Smooth muscle cell (in vitro differentiated cells): ENCODE measurements at regions not wholly inside any gene's neighbourhood (a gene's known extent, or its start where the extent isn't known, plus 50 kb on each side); places are given as distances from the start of the nearest gene placed in this dataset.

Experiments
- DNase-seq: peaks from one replicate; lab custom pipeline; 2025; ENCODE audit not compliant: unreplicated experiment; lab: John Stamatoyannopoulos, UW
- H2AFZ ChIP-seq: fragments of 200-600 bp; sonication (generic); 2 replicates; pipeline ENCODE4 v1.6.0; 2016; ENCODE audit warnings: antibody characterized with exemption, low read depth, mild to moderate bottlenecking
- H3F3A ChIP-seq: fragments of 200-600 bp; sonication (generic); 2 replicates; pipeline ENCODE4 v1.6.0; 2017; ENCODE audit warnings: antibody characterized with exemption, low read depth
- H3K27ac ChIP-seq: fragments of 200-600 bp; sonication (generic); 2 replicates; pipeline ENCODE4 v1.5.1; 2016; ENCODE audit warnings: low read depth, mild to moderate bottlenecking
- H3K27me3 ChIP-seq: fragments of 200-600 bp; sonication (generic); 2 replicates; pipeline ENCODE4 v1.6.1; 2016; ENCODE audit warnings: low read depth, mild to moderate bottlenecking
- H3K36me3 ChIP-seq: fragments of 200-600 bp; sonication (generic); 2 replicates; pipeline ENCODE4 v1.5.1; 2016; ENCODE audit warnings: low read depth
- H3K4me1 ChIP-seq: fragments of 200-600 bp; sonication (generic); 2 replicates; pipeline ENCODE4 v1.5.1; 2016; ENCODE audit warnings: low read depth
- H3K4me2 ChIP-seq: fragments of 200-600 bp; sonication (generic); 2 replicates; pipeline ENCODE4 v1.6.0; 2016; ENCODE audit warnings: mild to moderate bottlenecking
- H3K4me3 ChIP-seq: fragments of 200-600 bp; sonication (generic); 2 replicates; pipeline ENCODE4 v1.5.1; 2016; ENCODE audit warnings: mild to moderate bottlenecking
- H3K79me2 ChIP-seq: fragments of 200-600 bp; sonication (generic); 2 replicates; pipeline ENCODE4 v1.6.0; 2016; ENCODE audit warnings: low read depth, mild to moderate bottlenecking
- H3K9ac ChIP-seq: fragments of 200-600 bp; sonication (generic); 2 replicates; pipeline ENCODE4 v1.6.0; 2016; ENCODE audit warnings: low read depth
- H3K9me3 ChIP-seq: fragments of 200-600 bp; sonication (generic); replicated peaks from 2 replicates; pipeline ENCODE4 v1.5.1; 2016; ENCODE audit warnings: low read depth
- H4K20me1 ChIP-seq: fragments of 200-600 bp; sonication (generic); 2 replicates; pipeline ENCODE4 v1.6.0; 2016; ENCODE audit warnings: low read depth
- WGBS: methylation state at CpG from one replicate; pipeline ENCODE4 v1.1.7; 2016; ENCODE audit warnings: low lambda C conversion rate; 5-methylcytosine and 5-hydroxymethylcytosine counted together
- TF ChIP-seq, protein P1 (sequence below): fragments of 200-600 bp; sonication (generic); IDR thresholded peaks from 2 replicates; pipeline ENCODE4 v1.5.1; 2017; ENCODE audit warnings: borderline replicate concordance, mild to moderate bottlenecking, antibody characterized with exemption; ENCODE audit not compliant: insufficient read depth, poor library complexity, severe bottlenecking

DNA sequence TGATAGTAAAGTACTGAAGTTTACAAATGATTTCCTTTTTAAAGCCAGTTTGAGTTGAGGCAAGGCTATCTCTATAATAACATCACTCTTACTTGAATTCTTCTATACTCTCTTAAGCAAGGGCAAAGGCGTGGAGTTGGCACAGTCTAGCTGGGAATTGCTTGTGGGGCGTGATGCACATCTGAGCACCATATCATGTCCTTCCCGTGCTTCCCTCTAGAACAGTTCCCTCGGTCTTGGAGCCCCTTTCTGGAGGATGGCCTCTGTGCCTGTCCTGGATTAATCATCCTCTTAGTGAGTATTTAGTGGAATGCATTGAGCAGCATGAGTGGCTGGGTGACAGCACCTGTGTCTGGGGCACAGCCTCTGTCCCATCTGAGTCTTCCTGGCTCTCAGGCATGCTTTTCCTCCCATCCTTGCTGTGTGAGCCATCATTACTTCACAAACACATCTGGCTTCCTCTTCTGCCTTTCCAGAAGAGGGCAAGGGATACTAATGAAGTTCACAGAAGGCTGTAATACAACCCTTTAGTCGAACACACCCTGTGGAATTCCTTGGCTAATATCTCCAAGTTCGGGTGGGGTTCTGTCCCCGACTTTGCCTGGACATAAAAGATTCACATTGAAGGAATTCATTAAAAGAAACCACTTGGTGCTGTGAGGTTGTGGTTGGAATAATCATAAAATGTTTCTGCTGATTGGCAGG is 188.2 kb downstream of the FNDC1 start:
- Histone ChIP-seq H3K4me1 (no peaks in the 10 kb centered on the region), H3F3A (no peaks in the 10 kb centered on the region), H3K4me3 (no peak overlapping the region), H3K4me2 (no peak overlapping the region), H3K27ac (no peak overlapping the region), H3K9ac (no peak overlapping the region), H3K36me3 (no peaks in the 10 kb centered on the region), H2AFZ (no peak overlapping the region), H4K20me1 (no peaks in the 10 kb centered on the region), H3K27me3 (no peaks in the 10 kb centered on the region), H3K9me3 (no peaks in the 10 kb centered on the region), H3K79me2 (no peaks in the 10 kb centered on the region)
- DNase-seq = no peak
- 72% methylated on average over 7 of the region's 7 CpGs for WGBS
- TF ChIP-seq, protein P1, sequence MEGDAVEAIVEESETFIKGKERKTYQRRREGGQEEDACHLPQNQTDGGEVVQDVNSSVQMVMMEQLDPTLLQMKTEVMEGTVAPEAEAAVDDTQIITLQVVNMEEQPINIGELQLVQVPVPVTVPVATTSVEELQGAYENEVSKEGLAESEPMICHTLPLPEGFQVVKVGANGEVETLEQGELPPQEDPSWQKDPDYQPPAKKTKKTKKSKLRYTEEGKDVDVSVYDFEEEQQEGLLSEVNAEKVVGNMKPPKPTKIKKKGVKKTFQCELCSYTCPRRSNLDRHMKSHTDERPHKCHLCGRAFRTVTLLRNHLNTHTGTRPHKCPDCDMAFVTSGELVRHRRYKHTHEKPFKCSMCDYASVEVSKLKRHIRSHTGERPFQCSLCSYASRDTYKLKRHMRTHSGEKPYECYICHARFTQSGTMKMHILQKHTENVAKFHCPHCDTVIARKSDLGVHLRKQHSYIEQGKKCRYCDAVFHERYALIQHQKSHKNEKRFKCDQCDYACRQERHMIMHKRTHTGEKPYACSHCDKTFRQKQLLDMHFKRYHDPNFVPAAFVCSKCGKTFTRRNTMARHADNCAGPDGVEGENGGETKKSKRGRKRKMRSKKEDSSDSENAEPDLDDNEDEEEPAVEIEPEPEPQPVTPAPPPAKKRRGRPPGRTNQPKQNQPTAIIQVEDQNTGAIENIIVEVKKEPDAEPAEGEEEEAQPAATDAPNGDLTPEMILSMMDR = no peak

DNA sequence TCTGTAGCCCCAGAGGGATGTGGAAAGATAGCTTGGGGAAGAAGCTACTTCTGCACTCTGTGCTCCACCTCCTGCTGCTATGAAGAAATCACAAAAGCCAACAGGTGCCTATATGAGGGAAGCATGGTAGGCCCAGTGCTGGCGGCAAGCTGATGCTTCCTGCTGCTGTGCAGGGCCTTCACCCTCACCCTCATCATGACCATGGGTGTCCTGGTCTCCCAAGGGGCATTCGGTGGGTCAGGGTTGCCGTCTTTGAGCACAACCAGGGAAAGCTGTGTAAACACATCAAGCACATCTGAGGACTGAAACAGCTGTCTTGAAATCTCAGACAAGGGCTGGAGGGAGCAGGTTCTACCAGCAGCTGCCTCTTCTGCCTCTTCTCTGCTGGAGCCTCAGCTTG is 184.0 kb downstream of the FNDC1 start:
- no peaks in the 10 kb centered on the region for H4K20me1 ChIP-seq
- H2AFZ ChIP-seq = no peak overlapping the region
- H3K9me3 ChIP-seq = no peaks in the 10 kb centered on the region
- H3K9ac ChIP-seq = no peak overlapping the region
- H3K4me2 ChIP-seq = no peak overlapping the region
- WGBS = 90% methylated on average over 3 of the region's 3 CpGs
- H3F3A ChIP-seq = no peaks in the 10 kb centered on the region
- H3K36me3 ChIP-seq = no peaks in the 10 kb centered on the region
- no peak overlapping the region for H3K27ac ChIP-seq
- no peaks in the 10 kb centered on the region for H3K79me2 ChIP-seq
- TF ChIP-seq, protein P1 = no peak
- H3K27me3 ChIP-seq = no peaks in the 10 kb centered on the region
- no peak for DNase-seq
- H3K4me3 ChIP-seq = no peak overlapping the region
- no peaks in the 10 kb centered on the region for H3K4me1 ChIP-seq

DNA sequence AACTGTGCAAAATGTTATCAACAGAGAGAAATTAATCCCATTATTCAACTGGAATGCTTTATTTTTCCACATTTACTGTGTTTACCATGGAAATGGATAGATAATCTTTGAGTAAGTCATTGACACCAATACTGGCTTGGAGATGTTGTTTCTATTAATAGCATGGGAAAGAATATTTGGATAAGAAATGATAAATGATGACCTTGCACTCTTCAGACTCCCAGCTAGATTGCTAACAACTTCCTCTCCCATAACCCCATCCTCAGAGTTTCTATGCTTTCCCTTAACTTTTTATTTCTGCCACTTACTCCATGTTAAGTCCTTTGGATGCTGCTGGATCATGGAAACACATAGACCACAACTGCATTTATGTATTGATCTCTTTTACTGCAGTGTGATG is 182.5 kb downstream of the FNDC1 start:
- H3K27ac ChIP-seq = no peak overlapping the region
- no peaks in the 10 kb centered on the region for H3F3A ChIP-seq
- TF ChIP-seq, protein P1 = no peak

DNA sequence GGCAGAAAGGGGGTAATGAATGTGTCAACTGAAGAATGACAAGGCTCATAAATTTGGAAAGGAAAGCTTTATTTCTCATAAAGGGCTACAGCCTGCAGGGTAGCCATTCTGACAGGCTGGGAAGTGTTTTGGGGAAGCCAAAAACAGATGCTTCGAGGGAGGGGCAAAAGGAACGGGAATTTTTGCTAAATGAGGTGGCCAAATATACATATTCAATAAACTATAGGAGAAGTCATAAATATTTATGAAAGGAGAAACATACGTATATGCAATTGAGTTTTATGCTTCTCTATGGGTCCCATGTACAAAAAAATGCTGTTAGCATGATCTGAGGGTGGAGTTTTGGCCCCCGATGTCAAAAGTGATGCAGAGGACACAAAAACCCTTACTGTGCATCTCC is 180.7 kb downstream of the FNDC1 start:
- H3K4me1 ChIP-seq = no peaks in the 10 kb centered on the region
- H2AFZ ChIP-seq = no peak overlapping the region
- H3K27me3 ChIP-seq = no peaks in the 10 kb centered on the region
- no peak overlapping the region for H3K4me3 ChIP-seq
- no peak overlapping the region for H3K4me2 ChIP-seq
- no peak overlapping the region for H3K9ac ChIP-seq
- WGBS = 67% methylated on average over 4 of the region's 4 CpGs
- H3K79me2 ChIP-seq = no peaks in the 10 kb centered on the region
- no peaks in the 10 kb centered on the region for H3F3A ChIP-seq
- no peak for DNase-seq
- H4K20me1 ChIP-seq = no peaks in the 10 kb centered on the region
- H3K36me3 ChIP-seq = no peaks in the 10 kb centered on the region
- no peak overlapping the region for H3K27ac ChIP-seq
- TF ChIP-seq, protein P1 = no peak
- H3K9me3 ChIP-seq = no peaks in the 10 kb centered on the region

More for the DNA sequence above, 182.5 kb downstream of the FNDC1 start:
- Histone ChIP-seq H3K27me3 (no peaks in the 10 kb centered on the region), H3K4me1 (no peaks in the 10 kb centered on the region), H3K9me3 (no peaks in the 10 kb centered on the region), H3K4me2 (no peak overlapping the region), H3K36me3 (no peaks in the 10 kb centered on the region), H3K9ac (no peak overlapping the region), H3K4me3 (no peak overlapping the region), H3K79me2 (no peaks in the 10 kb centered on the region), H4K20me1 (no peaks in the 10 kb centered on the region), H2AFZ (no peak overlapping the region)
- DNase-seq = no peak
